K562 (cell line): ENCODE measurements at regions not wholly inside any gene's neighbourhood (a gene's known extent, or its start where the extent isn't known, plus 50 kb on each side); places are given as distances from the start of the nearest gene placed in this dataset.

Source experiments
- BDP1 ChIP-seq: IDR thresholded peaks from 3 replicates; pipeline ENCODE4 v1.6.1; 2011; ENCODE audit not compliant: insufficient read length, insufficient read depth
- CREBBP ChIP-seq: IDR thresholded peaks from one replicate; pipeline ENCODE4 v1.6.1; 2012; ENCODE audit warnings: low read depth, mild to moderate bottlenecking, control low read depth, inconsistent platforms, low read length
- E4F1 ChIP-seq: fragments of 250-450 bp; sonication (Bioruptor Pico); IDR thresholded peaks from 2 replicates; pipeline ENCODE4 v1.5.0; 2021; ENCODE audit warnings: mild to moderate bottlenecking, borderline replicate concordance
- HBP1 ChIP-seq: fragments of 450-650 bp; formaldehyde crosslinking; IDR thresholded peaks from 2 replicates; pipeline ENCODE4 v1.4.0; 2022; ENCODE audit warnings: missing genetic modification characterization
- PPARD ChIP-seq: fragments of 250-450 bp; sonication (Bioruptor Pico); IDR thresholded peaks from 2 replicates; pipeline ENCODE4 v1.8.0; 2022; ENCODE audit warnings: inconsistent platforms, mild to moderate bottlenecking, moderate library complexity
- SMARCE1 ChIP-seq: fragments of 450-650 bp; IDR thresholded peaks from 2 replicates; pipeline ENCODE4 v1.7.1; 2016; ENCODE audit warnings: mild to moderate bottlenecking
- TFE3 ChIP-seq: fragments of 450-650 bp; formaldehyde crosslinking; IDR thresholded peaks from 2 replicates; pipeline ENCODE4 v1.4.0; 2020; ENCODE audit warnings: mild to moderate bottlenecking, mixed read lengths
- ZFP1 ChIP-seq: fragments of 450-650 bp; formaldehyde crosslinking; IDR thresholded peaks from 2 replicates; pipeline ENCODE4 v1.4.0; 2020; ENCODE audit warnings: mild to moderate bottlenecking, mixed read lengths

GRCh38 chr2:217353591-217353990 lies 493.7 kb upstream of the TNP1 start (continued):
- no peak for TF ChIP-seq HBP1 (CRISPR knock-in tag)
- TF ChIP-seq TFE3 (CRISPR knock-in tag), result no peak
- TF ChIP-seq CREBBP, result no peak
- no peak for TF ChIP-seq E4F1 (CRISPR knock-in tag)
- no peak for TF ChIP-seq ZFP1 (CRISPR knock-in tag)
- no peak for TF ChIP-seq SMARCE1
- no peak for TF ChIP-seq PPARD (CRISPR knock-in tag)
- TF ChIP-seq BDP1, result no peak
